ENCODE measurements at regions not wholly inside any gene's neighbourhood (a gene's known extent, or its start where the extent isn't known, plus 50 kb on each side); places are given as distances from the start of the nearest gene placed in this dataset.

- DNase-seq, result no peak
Measured at GRCh38 chr13:89937420-89937819, 1410.1 kb upstream of the MIR17HG start.

GRCh38 chr13:89940383-89940782 is 1407.1 kb upstream of the MIR17HG start:
- no peak for DNase-seq

GRCh38 chr13:89943139-89943538 is 1404.3 kb upstream of the MIR17HG start:
- no peak for DNase-seq

GRCh38 chr13:89950225-89950624 is 1397.3 kb upstream of the MIR17HG start:
- no peak for DNase-seq

GRCh38 chr13:89951341-89951740 is 1396.1 kb upstream of the MIR17HG start:
- DNase-seq, result no peak

GRCh38 chr13:89953581-89953980 is 1393.9 kb upstream of the MIR17HG start:
- DNase-seq, result no peak

- no peak for DNase-seq
Measured at GRCh38 chr13:89955773-89956172, 1391.7 kb upstream of the MIR17HG start.

- no peak for DNase-seq
Measured at GRCh38 chr13:89959074-89959473, 1388.4 kb upstream of the MIR17HG start.

GRCh38 chr13:89965252-89965651 is 1382.2 kb upstream of the MIR17HG start:
- no peak for DNase-seq

- no peak for DNase-seq
Measured at GRCh38 chr13:89966524-89966923, 1381.0 kb upstream of the MIR17HG start.

GRCh38 chr13:89967701-89968100 is 1379.8 kb upstream of the MIR17HG start:
- no peak for DNase-seq

- no peak for DNase-seq
Measured at GRCh38 chr13:89968470-89968869, 1379.0 kb upstream of the MIR17HG start.

GRCh38 chr13:89970353-89970709 is 1377.2 kb upstream of the MIR17HG start:
- no peak for DNase-seq

GRCh38 chr13:89977203-89977602 is 1370.3 kb upstream of the MIR17HG start:
- DNase-seq, result no peak

- no peak for DNase-seq
Measured at GRCh38 chr13:89980896-89981295, 1366.6 kb upstream of the MIR17HG start.

- DNase-seq, result no peak
Measured at GRCh38 chr13:89982407-89983095, 1364.9 kb upstream of the MIR17HG start.

GRCh38 chr13:89988206-89988605 is 1359.3 kb upstream of the MIR17HG start:
- DNase-seq, result no peak

GRCh38 chr13:90003566-90003965 is 1343.9 kb upstream of the MIR17HG start:
- no peak for DNase-seq

GRCh38 chr13:90008707-90009149 is 1338.8 kb upstream of the MIR17HG start:
- DNase-seq, result no peak

GRCh38 chr13:90014038-90014437 is 1333.4 kb upstream of the MIR17HG start:
- DNase-seq, result no peak

GRCh38 chr13:90015565-90016507 is 1331.7 kb upstream of the MIR17HG start:
- DNase-seq, result no peak

GRCh38 chr13:90016688-90017087 is 1330.8 kb upstream of the MIR17HG start:
- DNase-seq, result no peak

- DNase-seq, result no peak
Measured at GRCh38 chr13:90020536-90021070, 1326.9 kb upstream of the MIR17HG start.

- DNase-seq, result no peak
Measured at GRCh38 chr13:90027409-90027808, 1320.1 kb upstream of the MIR17HG start.
